IMR-90 (cell line): ENCODE measurements at regions not wholly inside any gene's neighbourhood (a gene's known extent, or its start where the extent isn't known, plus 50 kb on each side); places are given as distances from the start of the nearest gene placed in this dataset.

Experiments used
- CTCF ChIP-seq: conservative IDR thresholded peaks from 2 replicates; pipeline ENCODE4 v1.5.1; 2012; ENCODE audit warnings: mild to moderate bottlenecking, low read depth, low read length, improper control_type of control experiment
- POLR2A ChIP-seq: IDR thresholded peaks from 2 replicates; pipeline ENCODE4 v1.6.1; 2012; ENCODE audit warnings: mild to moderate bottlenecking, low read depth, low read length

DNA sequence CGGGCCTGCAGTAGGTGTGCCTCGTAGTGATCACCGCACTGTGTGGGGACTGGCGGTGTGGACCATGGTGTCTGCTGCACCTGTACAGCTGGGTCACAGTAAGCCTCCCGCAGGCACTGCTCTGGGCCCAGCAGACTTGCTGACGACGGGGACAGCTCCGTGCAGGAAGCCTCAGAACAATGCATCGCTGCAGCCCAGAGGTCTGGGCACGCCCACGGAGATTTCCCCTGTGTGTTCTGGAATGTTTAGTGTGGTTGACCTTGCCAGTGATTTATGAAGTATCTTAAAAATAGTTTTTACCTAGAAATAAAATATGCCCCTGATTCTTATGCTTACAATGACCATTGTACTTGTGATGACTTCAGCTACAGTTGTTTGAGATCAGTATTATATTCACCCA, 59.1 kb upstream of the ZNF32 start:
- no peak for TF ChIP-seq CTCF
- TF ChIP-seq POLR2A = no peak
